ENCODE measurements at regions not wholly inside any gene's neighbourhood (a gene's known extent, or its start where the extent isn't known, plus 50 kb on each side); places are given as distances from the start of the nearest gene placed in this dataset.

GRCh38 chr5:53331463-53331862 lies 149.0 kb upstream of the FST start:
- 6 to 45% (median 19%) methylated on average over 1 of the region's 1 CpG for WGBS, 3 donors
- Histone ChIP-seq H3K4me3 (ENCODE audit: low read depth in 1 of 3, low read length in 3 of 3) (no peak overlapping the region), H3K4me1 (ENCODE audit: control insufficient read depth in 3 of 3, insufficient read depth in 2 of 3, low read depth in 1 of 3, low read length in 2 of 3) (no peaks in the 10 kb centered on the region), H3K27me3 (ENCODE audit: control insufficient read depth in 3 of 3, insufficient read depth in 3 of 3, low read length in 3 of 3) (no peaks in the 10 kb centered on the region), H3K27ac (ENCODE audit: low read depth in 1 of 3, low read length in 2 of 3) (no peak overlapping the region), H3K36me3 (ENCODE audit: control insufficient read depth in 3 of 3, insufficient read depth in 2 of 3, low read depth in 1 of 3, low read length in 3 of 3) (no peaks in the 10 kb centered on the region), H3K9me3 (ENCODE audit: control insufficient read depth in 2 of 2, insufficient read depth in 1 of 2, low read depth in 1 of 2, low read length in 1 of 2) (no peaks in the 10 kb centered on the region)
- DNase-seq: no peak
- FAIRE-seq: no peak

GRCh38 chr5:53333160-53333559 lies 147.3 kb upstream of the FST start:
- 44 to 63% (median 58%) methylated on average over 3 of the region's 3 CpGs for whole genome bisulfite sequencing, 3 donors
- H3K9me3 ChIP-seq (ENCODE audit: control insufficient read depth in 2 of 2, insufficient read depth in 1 of 2, low read depth in 1 of 2, low read length in 1 of 2): no peaks in the 10 kb centered on the region
- H3K4me3 ChIP-seq (ENCODE audit: low read depth in 1 of 3, low read length in 3 of 3): no peak overlapping the region
- H3K27me3 ChIP-seq (ENCODE audit: control insufficient read depth in 3 of 3, insufficient read depth in 3 of 3, low read length in 3 of 3): no peaks in the 10 kb centered on the region
- no peaks in the 10 kb centered on the region for H3K4me1 ChIP-seq (ENCODE audit: control insufficient read depth in 3 of 3, insufficient read depth in 2 of 3, low read depth in 1 of 3, low read length in 2 of 3)
- DNase-seq: no peak
- H3K27ac ChIP-seq (ENCODE audit: low read depth in 1 of 3, low read length in 2 of 3): no peak overlapping the region
- H3K36me3 ChIP-seq (ENCODE audit: control insufficient read depth in 3 of 3, insufficient read depth in 2 of 3, low read depth in 1 of 3, low read length in 3 of 3): no peaks in the 10 kb centered on the region
- FAIRE-seq: no peak

- no peaks in the 10 kb centered on the region for H3K36me3 ChIP-seq (ENCODE audit: control insufficient read depth in 3 of 3, insufficient read depth in 2 of 3, low read depth in 1 of 3, low read length in 3 of 3)
- DNase-seq (no peak), FAIRE-seq (no peak)
- WGBS, 3 donors: 81 to 88% (median 86%) methylated on average over 4 of the region's 4 CpGs
- H3K9me3 ChIP-seq (ENCODE audit: control insufficient read depth in 2 of 2, insufficient read depth in 1 of 2, low read depth in 1 of 2, low read length in 1 of 2): no peaks in the 10 kb centered on the region
- no peaks in the 10 kb centered on the region for H3K27me3 ChIP-seq (ENCODE audit: control insufficient read depth in 3 of 3, insufficient read depth in 3 of 3, low read length in 3 of 3)
- H3K27ac ChIP-seq (ENCODE audit: low read depth in 1 of 3, low read length in 2 of 3): no peak overlapping the region
- no peak overlapping the region for H3K4me3 ChIP-seq (ENCODE audit: low read depth in 1 of 3, low read length in 3 of 3)
- no peaks in the 10 kb centered on the region for H3K4me1 ChIP-seq (ENCODE audit: control insufficient read depth in 3 of 3, insufficient read depth in 2 of 3, low read depth in 1 of 3, low read length in 2 of 3)
Observed at GRCh38 chr5:53334431-53334941, 145.9 kb upstream of the FST start.

- FAIRE-seq: no peak
- 82 to 88% (median 86%) methylated on average over 2 of the region's 2 CpGs for WGBS, 3 donors
- no peaks in the 10 kb centered on the region for H3K36me3 ChIP-seq (ENCODE audit: control insufficient read depth in 3 of 3, insufficient read depth in 2 of 3, low read depth in 1 of 3, low read length in 3 of 3)
Observed at GRCh38 chr5:53335115-53335514, 145.3 kb upstream of the FST start.

GRCh38 chr5:53337827-53338226 lies 142.6 kb upstream of the FST start:
- H3K9me3 ChIP-seq (ENCODE audit: control insufficient read depth in 2 of 2, insufficient read depth in 1 of 2, low read depth in 1 of 2, low read length in 1 of 2): no peaks in the 10 kb centered on the region
- H3K4me3 ChIP-seq (ENCODE audit: low read depth in 1 of 3, low read length in 3 of 3): no peak overlapping the region
- H3K27me3 ChIP-seq (ENCODE audit: control insufficient read depth in 3 of 3, insufficient read depth in 3 of 3, low read length in 3 of 3): no peaks in the 10 kb centered on the region
- H3K4me1 ChIP-seq (ENCODE audit: control insufficient read depth in 3 of 3, insufficient read depth in 2 of 3, low read depth in 1 of 3, low read length in 2 of 3): no peaks in the 10 kb centered on the region
- H3K27ac ChIP-seq (ENCODE audit: low read depth in 1 of 3, low read length in 2 of 3): no peak overlapping the region
- FAIRE-seq (no peak), DNase-seq (no peak)
- 93 to 100% (median 96%) methylated on average over 1 of the region's 1 CpG for WGBS, 3 donors
- no peaks in the 10 kb centered on the region for H3K36me3 ChIP-seq (ENCODE audit: control insufficient read depth in 3 of 3, insufficient read depth in 2 of 3, low read depth in 1 of 3, low read length in 3 of 3)

More at GRCh38 chr5:53335115-53335514, 145.3 kb upstream of the FST start:
- Histone ChIP-seq H3K9me3 (ENCODE audit: control insufficient read depth in 2 of 2, insufficient read depth in 1 of 2, low read depth in 1 of 2, low read length in 1 of 2) (no peaks in the 10 kb centered on the region), H3K4me1 (ENCODE audit: control insufficient read depth in 3 of 3, insufficient read depth in 2 of 3, low read depth in 1 of 3, low read length in 2 of 3) (no peaks in the 10 kb centered on the region), H3K27me3 (ENCODE audit: control insufficient read depth in 3 of 3, insufficient read depth in 3 of 3, low read length in 3 of 3) (no peaks in the 10 kb centered on the region), H3K27ac (ENCODE audit: low read depth in 1 of 3, low read length in 2 of 3) (no peak overlapping the region), H3K4me3 (ENCODE audit: low read depth in 1 of 3, low read length in 3 of 3) (no peak overlapping the region)
- no peak for DNase-seq

- Histone ChIP-seq H3K27me3 (ENCODE audit: control insufficient read depth in 3 of 3, insufficient read depth in 3 of 3, low read length in 3 of 3) (no peaks in the 10 kb centered on the region), H3K9me3 (ENCODE audit: control insufficient read depth in 2 of 2, insufficient read depth in 1 of 2, low read depth in 1 of 2, low read length in 1 of 2) (peaks cover 0 to 5% of the 10 kb centered on the region in 2 donors), H3K27ac (ENCODE audit: low read depth in 1 of 3, low read length in 2 of 3) (no peak overlapping the region), H3K4me3 (ENCODE audit: low read depth in 1 of 3, low read length in 3 of 3) (no peak overlapping the region), H3K36me3 (ENCODE audit: control insufficient read depth in 3 of 3, insufficient read depth in 2 of 3, low read depth in 1 of 3, low read length in 3 of 3) (no peaks in the 10 kb centered on the region), H3K4me1 (ENCODE audit: control insufficient read depth in 3 of 3, insufficient read depth in 2 of 3, low read depth in 1 of 3, low read length in 2 of 3) (no peaks in the 10 kb centered on the region)
- FAIRE-seq: no peak
- WGBS, 3 donors: 59 to 70% (median 62%) methylated on average over 2 of the region's 2 CpGs
- no peak for DNase-seq
Observed at GRCh38 chr5:53338971-53339370, 141.5 kb upstream of the FST start.

GRCh38 chr5:53339962-53340540 lies 140.4 kb upstream of the FST start:
- WGBS, 3 donors: 37 to 44% (median 38%) methylated on average over 2 of the region's 2 CpGs
- FAIRE-seq (no peak), DNase-seq (no peak)
- Histone ChIP-seq H3K27ac (ENCODE audit: low read depth in 1 of 3, low read length in 2 of 3) (no peak overlapping the region), H3K36me3 (ENCODE audit: control insufficient read depth in 3 of 3, insufficient read depth in 2 of 3, low read depth in 1 of 3, low read length in 3 of 3) (no peaks in the 10 kb centered on the region), H3K27me3 (ENCODE audit: control insufficient read depth in 3 of 3, insufficient read depth in 3 of 3, low read length in 3 of 3) (no peaks in the 10 kb centered on the region), H3K4me1 (ENCODE audit: control insufficient read depth in 3 of 3, insufficient read depth in 2 of 3, low read depth in 1 of 3, low read length in 2 of 3) (no peaks in the 10 kb centered on the region), H3K4me3 (ENCODE audit: low read depth in 1 of 3, low read length in 3 of 3) (no peak overlapping the region), H3K9me3 (ENCODE audit: control insufficient read depth in 2 of 2, insufficient read depth in 1 of 2, low read depth in 1 of 2, low read length in 1 of 2) (peaks cover 0 to 5% of the 10 kb centered on the region in 2 donors)

- no peak for DNase-seq
- Histone ChIP-seq H3K9me3 (ENCODE audit: control insufficient read depth in 2 of 2, insufficient read depth in 1 of 2, low read depth in 1 of 2, low read length in 1 of 2) (peaks cover 0 to 5% of the 10 kb centered on the region in 2 donors), H3K27me3 (ENCODE audit: control insufficient read depth in 3 of 3, insufficient read depth in 3 of 3, low read length in 3 of 3) (no peaks in the 10 kb centered on the region), H3K4me3 (ENCODE audit: low read depth in 1 of 3, low read length in 3 of 3) (no peak overlapping the region), H3K36me3 (ENCODE audit: control insufficient read depth in 3 of 3, insufficient read depth in 2 of 3, low read depth in 1 of 3, low read length in 3 of 3) (no peaks in the 10 kb centered on the region), H3K27ac (ENCODE audit: low read depth in 1 of 3, low read length in 2 of 3) (no peak overlapping the region), H3K4me1 (ENCODE audit: control insufficient read depth in 3 of 3, insufficient read depth in 2 of 3, low read depth in 1 of 3, low read length in 2 of 3) (no peaks in the 10 kb centered on the region)
- 84 to 93% (median 92%) methylated on average over 3 of the region's 3 CpGs for WGBS, 3 donors
- FAIRE-seq: no peak
Observed at GRCh38 chr5:53340956-53341750, 139.3 kb upstream of the FST start.
